ENCODE measurements at regions not wholly inside any gene's neighbourhood (a gene's known extent, or its start where the extent isn't known, plus 50 kb on each side); places are given as distances from the start of the nearest gene placed in this dataset.

- TF ChIP-seq GATA3 (IDR thresholded peaks at IDR 0.05; ENCODE audit: low read depth, low read length) (no peak), GATA2 (IDR thresholded peaks at IDR 0.05; ENCODE audit: low read depth, low read length) (no peak)
Measured at GRCh38 chr13:76297331-76297730, 588.9 kb downstream of the KCTD12 start.

GRCh38 chr13:76296751-76297150, 589.5 kb downstream of the KCTD12 start:
- TF ChIP-seq GATA3 (IDR thresholded peaks at IDR 0.05; ENCODE audit: low read depth, low read length): no peak

GRCh38 chr13:76293751-76294150, 592.5 kb downstream of the KCTD12 start:
- TF ChIP-seq GATA3 (IDR thresholded peaks at IDR 0.05; ENCODE audit: low read depth, low read length): no peak
- no peak for TF ChIP-seq GATA2 (IDR thresholded peaks at IDR 0.05; ENCODE audit: low read depth, low read length)

DNA sequence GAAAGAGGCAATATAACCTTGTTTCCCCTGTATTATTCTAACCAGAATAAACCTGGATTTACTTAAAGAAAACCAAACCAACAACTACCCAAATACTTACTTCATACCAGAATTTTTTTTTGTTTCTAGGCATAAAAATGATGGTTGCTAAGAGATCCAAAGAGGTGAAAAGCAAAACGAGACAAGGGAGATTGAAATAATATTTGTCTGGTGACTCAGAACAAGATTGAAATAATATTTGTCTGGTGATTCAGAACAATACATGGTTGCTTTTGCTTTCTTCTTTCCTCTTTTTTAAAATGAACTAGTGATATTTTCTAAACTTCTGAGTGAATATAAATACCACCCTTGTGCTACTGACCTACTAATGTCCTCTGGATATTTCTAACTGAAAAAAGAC, 592.9 kb downstream of the KCTD12 start:
- no peak for TF ChIP-seq GATA2 (IDR thresholded peaks at IDR 0.05; ENCODE audit: low read depth, low read length)
- TF ChIP-seq GATA3 (IDR thresholded peaks at IDR 0.05; ENCODE audit: low read depth, low read length): no peak

- no peak for TF ChIP-seq GATA2 (IDR thresholded peaks at IDR 0.05; ENCODE audit: low read depth, low read length)
- no peak for TF ChIP-seq GATA3 (IDR thresholded peaks at IDR 0.05; ENCODE audit: low read depth, low read length)
Measured at GRCh38 chr13:76292726-76293125, 593.5 kb downstream of the KCTD12 start.

DNA sequence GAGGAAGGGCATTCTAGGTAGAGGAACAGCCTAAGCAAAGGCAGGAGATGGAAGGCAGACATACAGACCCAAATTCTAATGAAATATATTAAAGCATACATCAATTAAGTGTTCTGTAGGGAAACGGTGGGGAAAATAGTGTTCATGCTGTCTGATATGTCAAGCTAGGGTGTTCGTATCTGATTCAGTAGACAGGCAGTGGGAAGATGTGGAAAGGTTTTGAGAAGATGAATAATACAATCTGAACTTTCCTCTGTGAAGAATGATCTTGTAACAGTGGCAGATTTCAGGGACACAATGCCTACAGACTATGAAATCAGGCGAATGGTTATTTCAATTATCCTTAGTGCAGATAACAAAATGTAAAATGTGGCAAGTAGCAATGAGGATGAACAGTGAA, 594.2 kb downstream of the KCTD12 start:
- TF ChIP-seq GATA2 (IDR thresholded peaks at IDR 0.05; ENCODE audit: low read depth, low read length) (no peak), GATA3 (IDR thresholded peaks at IDR 0.05; ENCODE audit: low read depth, low read length) (no peak)

DNA sequence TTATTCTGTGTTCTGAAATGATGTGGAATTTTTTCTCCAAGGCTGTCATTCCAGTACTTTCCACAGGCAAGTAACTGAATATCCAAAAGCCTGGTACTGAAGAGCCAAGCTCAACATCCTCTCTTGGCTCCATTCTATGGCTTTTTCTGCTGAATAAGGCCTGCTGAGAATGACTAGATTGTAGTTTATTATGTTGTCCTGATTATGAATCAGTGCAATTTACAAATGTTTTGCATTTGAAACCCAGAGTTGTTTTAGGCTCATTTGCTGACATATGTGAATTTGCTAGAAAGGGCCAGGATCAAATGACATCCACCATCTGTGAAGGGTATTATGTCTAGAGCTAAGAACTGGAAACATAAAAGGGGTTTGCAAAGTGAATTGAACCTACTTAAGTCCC, 596.6 kb downstream of the KCTD12 start:
- TF ChIP-seq GATA2 (IDR thresholded peaks at IDR 0.05; ENCODE audit: low read depth, low read length): no peak
- TF ChIP-seq GATA3 (IDR thresholded peaks at IDR 0.05; ENCODE audit: low read depth, low read length): no peak

- no peak for TF ChIP-seq GATA2 (IDR thresholded peaks at IDR 0.05; ENCODE audit: low read depth, low read length)
- no peak for TF ChIP-seq GATA3 (IDR thresholded peaks at IDR 0.05; ENCODE audit: low read depth, low read length)
Measured at GRCh38 chr13:76286178-76286577, 600.0 kb downstream of the KCTD12 start.

DNA sequence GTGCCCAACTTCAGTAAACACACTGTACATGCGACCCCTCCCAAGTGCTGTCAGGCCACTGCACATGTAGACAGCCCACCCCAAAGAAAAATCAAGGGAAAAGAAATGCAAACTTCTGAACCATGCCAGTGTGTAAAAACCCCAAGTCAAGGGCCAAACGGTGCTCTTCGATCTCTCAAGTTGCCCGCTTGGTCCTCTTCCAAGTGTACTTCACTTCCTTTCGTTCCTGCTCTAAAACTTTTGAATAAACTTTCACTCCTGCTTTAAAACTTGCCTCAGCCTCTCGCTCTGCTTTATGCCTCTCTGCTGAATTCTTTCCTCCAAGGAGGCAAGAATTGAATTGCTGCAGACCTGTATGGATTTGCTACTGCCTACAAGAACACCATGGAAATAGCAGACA, 600.7 kb downstream of the KCTD12 start:
- TF ChIP-seq GATA2 (IDR thresholded peaks at IDR 0.05; ENCODE audit: low read depth, low read length): no peak
- TF ChIP-seq GATA3 (IDR thresholded peaks at IDR 0.05; ENCODE audit: low read depth, low read length): no peak

GRCh38 chr13:76271728-76272232, 614.4 kb downstream of the KCTD12 start:
- no peak for TF ChIP-seq GATA2 (IDR thresholded peaks at IDR 0.05; ENCODE audit: low read depth, low read length)
- no peak for TF ChIP-seq GATA3 (IDR thresholded peaks at IDR 0.05; ENCODE audit: low read depth, low read length)

GRCh38 chr13:76267216-76267615, 619.0 kb downstream of the KCTD12 start:
- TF ChIP-seq GATA3 (IDR thresholded peaks at IDR 0.05; ENCODE audit: low read depth, low read length) (no peak), GATA2 (IDR thresholded peaks at IDR 0.05; ENCODE audit: low read depth, low read length) (no peak)

GRCh38 chr13:76266561-76266960, 619.6 kb downstream of the KCTD12 start:
- TF ChIP-seq GATA3 (IDR thresholded peaks at IDR 0.05; ENCODE audit: low read depth, low read length): no peak
- no peak for TF ChIP-seq GATA2 (IDR thresholded peaks at IDR 0.05; ENCODE audit: low read depth, low read length)

DNA sequence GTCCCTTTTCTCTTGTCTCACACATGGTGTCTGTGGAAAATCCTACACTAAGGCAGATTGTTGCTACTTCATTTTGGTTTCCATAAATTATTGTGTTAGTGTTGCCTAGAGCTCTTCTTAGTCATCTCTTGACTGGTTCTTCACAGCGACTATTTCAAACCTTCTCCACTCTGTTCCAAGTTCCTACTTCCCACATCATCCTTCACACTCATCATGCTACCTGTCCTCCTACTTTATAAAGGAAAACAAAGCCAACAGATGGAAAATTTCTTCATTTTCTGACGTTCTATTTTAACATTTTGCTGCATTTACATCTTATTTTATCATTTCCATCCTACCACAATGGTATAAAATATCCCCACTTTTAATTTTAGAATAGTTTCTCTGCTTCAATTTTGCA, 614.1 kb downstream of the LMO7 start:
- TF ChIP-seq GATA3 (IDR thresholded peaks at IDR 0.05; ENCODE audit: low read depth, low read length): no peak
- TF ChIP-seq GATA2 (IDR thresholded peaks at IDR 0.05; ENCODE audit: low read depth, low read length): no peak

DNA sequence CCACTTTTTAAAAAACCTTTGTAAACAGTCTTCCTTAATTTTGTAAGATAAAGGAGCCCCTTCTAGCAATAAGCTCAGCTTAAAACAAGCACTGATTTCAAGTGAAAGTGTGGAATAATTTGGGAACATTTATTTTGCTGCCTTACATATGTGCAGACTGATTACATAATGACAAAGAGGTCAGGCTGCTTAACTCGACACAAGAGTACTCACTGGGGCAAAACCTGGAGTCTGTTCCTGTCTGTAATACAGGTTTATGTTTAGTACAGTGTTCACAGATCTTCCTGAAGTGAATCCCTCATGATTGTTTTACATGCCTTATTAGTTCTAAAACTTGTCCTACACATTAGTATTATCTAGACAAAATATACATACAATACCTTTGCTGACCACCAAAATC, 609.8 kb downstream of the LMO7 start:
- TF ChIP-seq GATA2 (IDR thresholded peaks at IDR 0.05; ENCODE audit: low read depth, low read length): no peak
- no peak for TF ChIP-seq GATA3 (IDR thresholded peaks at IDR 0.05; ENCODE audit: low read depth, low read length)

- no peak for TF ChIP-seq GATA2 (IDR thresholded peaks at IDR 0.05; ENCODE audit: low read depth, low read length)
- TF ChIP-seq GATA3 (IDR thresholded peaks at IDR 0.05; ENCODE audit: low read depth, low read length): no peak
Measured at GRCh38 chr13:76245211-76245610, 609.1 kb downstream of the LMO7 start.

- TF ChIP-seq GATA2 (IDR thresholded peaks at IDR 0.05; ENCODE audit: low read depth, low read length) (no peak), GATA3 (IDR thresholded peaks at IDR 0.05; ENCODE audit: low read depth, low read length) (no peak)
Measured at GRCh38 chr13:76239031-76239680, 603.0 kb downstream of the LMO7 start.
